Endothelial cell of umbilical vein (primary cell): ENCODE measurements at regions not wholly inside any gene's neighbourhood (a gene's known extent, or its start where the extent isn't known, plus 50 kb on each side); places are given as distances from the start of the nearest gene placed in this dataset.

Source experiments
- BruUV-seq: library from RNA; stranded (reverse); fragments of 400-500 nt; replicated peaks from 2 replicates; lab custom pipeline; 2021; lab: Mats Ljungman, UMichigan
- CTCF ChIA-PET: fragments of 300-600, 350-600 bp; sonication (Branson Sonifier 250); formaldehyde crosslinking; loops from one replicate; lab custom pipeline; 2021; ENCODE audit warnings: antibody characterized with exemption, inconsistent platforms; lab: Charles Lee
- POLR2A ChIA-PET: fragments of 300-600, 350-600 bp; sonication (Branson Sonifier 250); formaldehyde crosslinking; loops from one replicate; lab custom pipeline; 2021; ENCODE audit warnings: antibody characterized with exemption, inconsistent platforms; lab: Charles Lee
- DNase-seq: peaks from one replicate; pipeline ENCODE4 v3.0.0-alpha.2; 2011; ENCODE audit warnings: low read depth, low spot score
- FAIRE-seq: peaks from 2 replicates; lab custom pipeline; 2011; peaks lifted over from hg19 to GRCh38; lab: Jason Lieb, UNC
- H2AFZ ChIP-seq: 2 replicates; pipeline ENCODE4 v1.6.0; 2012; ENCODE audit warnings: low read depth, low read length, control low read depth, inconsistent platforms
- H3K27ac ChIP-seq: 2 replicates; pipeline ENCODE4 v1.5.1; 2011; ENCODE audit warnings: low read depth, mild to moderate bottlenecking, control low read depth, low read length, moderate library complexity; ENCODE audit not compliant: insufficient read depth
- H3K27me3 ChIP-seq, 2 experiments: 2 replicates each; pipeline versions ENCODE4 v1.6.0 to v1.6.1; 2011; ENCODE audit warnings: low read length in 2 of 2, mixed read lengths in 1 of 2; ENCODE audit not compliant: control insufficient read depth in 2 of 2, insufficient read depth in 2 of 2
- H3K36me3 ChIP-seq, 2 experiments: 2 replicates in 1 of 2; 3 replicates in 1 of 2; pipeline ENCODE4 v1.5.1; 2011; ENCODE audit warnings: low read length in 2 of 2, mild to moderate bottlenecking in 1 of 2, moderate library complexity in 1 of 2; ENCODE audit not compliant: control insufficient read depth in 2 of 2, insufficient read depth in 2 of 2; ENCODE audit errors: extremely low read depth in 1 of 2
- H3K4me1 ChIP-seq: 3 replicates; pipeline ENCODE4 v1.5.1; 2011; ENCODE audit warnings: mild to moderate bottlenecking, low read length; ENCODE audit not compliant: control insufficient read depth, insufficient read depth; ENCODE audit errors: extremely low read depth
- H3K4me2 ChIP-seq: 2 replicates; pipeline ENCODE4 v1.6.1; 2011; ENCODE audit warnings: low read length, control low read depth, mixed read lengths; ENCODE audit not compliant: insufficient read depth
- H3K4me3 ChIP-seq, 3 experiments: fragments of 200-600 bp in 1 of 3; sonication (generic), shearing (Covaris generic) in 1 of 3; replicated peaks in 1 of 3; 2 replicates each; pipeline ENCODE4 v1.5.1; 2011 to 2016; ENCODE audit warnings: control low read depth in 3 of 3, low read length in 3 of 3, mild to moderate bottlenecking in 2 of 3, inconsistent platforms in 1 of 3, low read depth in 1 of 3, moderate library complexity in 1 of 3; ENCODE audit not compliant: insufficient read depth in 1 of 3
- H3K79me2 ChIP-seq: 2 replicates; pipeline ENCODE4 v1.6.0; 2012; ENCODE audit warnings: low read length, inconsistent platforms; ENCODE audit not compliant: control insufficient read depth, insufficient read depth
- H3K9ac ChIP-seq: replicated peaks from 2 replicates; pipeline ENCODE3; 2011; ENCODE audit warnings: low read length, control low read depth; ENCODE audit not compliant: insufficient read depth; ENCODE audit errors: extremely low read depth
- H3K9me1 ChIP-seq: replicated peaks from 3 replicates; pipeline ENCODE4 v1.6.0; 2011; ENCODE audit warnings: mild to moderate bottlenecking, low read length; ENCODE audit not compliant: control insufficient read depth, insufficient read depth; ENCODE audit errors: extremely low read depth
- H3K9me3 ChIP-seq: replicated peaks from 2 replicates; pipeline ENCODE4 v1.5.1; 2012; ENCODE audit warnings: low read length, inconsistent platforms; ENCODE audit not compliant: control insufficient read depth, insufficient read depth
- H4K20me1 ChIP-seq: replicated peaks from 2 replicates; pipeline ENCODE3; 2011; ENCODE audit warnings: mild to moderate bottlenecking, low read length; ENCODE audit not compliant: control insufficient read depth, insufficient read depth; ENCODE audit errors: extremely low read depth
- EZH2 ChIP-seq: IDR thresholded peaks from 2 replicates; pipeline ENCODE4 v1.6.1; 2012; ENCODE audit warnings: borderline replicate concordance, low read depth, mild to moderate bottlenecking, moderate library complexity, low read length, inconsistent platforms; ENCODE audit not compliant: severe bottlenecking
- FOS ChIP-seq: IDR thresholded peaks from 2 replicates; pipeline ENCODE4 v1.6.1; 2011; ENCODE audit warnings: mild to moderate bottlenecking, low read length, moderate library complexity, borderline replicate concordance; ENCODE audit not compliant: insufficient read depth
- GATA2 ChIP-seq: IDR thresholded peaks from 2 replicates; pipeline ENCODE4 v1.7.0; 2011; ENCODE audit warnings: low read depth, mild to moderate bottlenecking, moderate library complexity, mixed read lengths, low read length; ENCODE audit not compliant: insufficient read length, insufficient read depth
- JUN ChIP-seq: IDR thresholded peaks from 2 replicates; pipeline ENCODE4 v1.6.1; 2011; ENCODE audit warnings: borderline replicate concordance, low read depth; ENCODE audit not compliant: insufficient read length, insufficient read depth
- MYC ChIP-seq: IDR thresholded peaks from one replicate; pipeline ENCODE4 v1.6.1; 2011; ENCODE audit warnings: mild to moderate bottlenecking, low read depth, low read length
- POLR2A ChIP-seq: IDR thresholded peaks from 2 replicates; pipeline ENCODE4 v1.6.1; 2012; ENCODE audit warnings: low read depth, mild to moderate bottlenecking, control low read depth, low read length
- POLR2AphosphoS5 ChIP-seq: IDR thresholded peaks from 2 replicates; pipeline ENCODE4 v1.6.1; 2012; ENCODE audit warnings: low read depth, mild to moderate bottlenecking, control low read depth, low read length, moderate library complexity; ENCODE audit not compliant: insufficient read depth
- dilution Hi-C: fragments of 300-500 bp; cut with MboI; formaldehyde crosslinking; loops from one replicate; pipeline ENCODE4 v1.15.0; 2019; ENCODE audit warnings: low sequenced_read_pairs; ENCODE audit not compliant: extremely low pct_ligation_motif_present
- intact Hi-C: fragments of 100-400 bp; cut with micrococcal nuclease; formaldehyde crosslinking; loops from one replicate; pipeline ENCODE4 v1.10.0; 2022
- TF ChIP-seq, protein P1 (sequence below), 2 donors: IDR thresholded peaks; 1 replicate in 1 of 2; 2 replicates in 1 of 2; pipeline ENCODE4 v1.5.1; 2011; ENCODE audit warnings: low read length in 2 of 2, mild to moderate bottlenecking in 2 of 2, moderate library complexity in 2 of 2, control low read depth in 1 of 2, inconsistent platforms in 1 of 2, low read depth in 1 of 2; ENCODE audit not compliant: insufficient read depth in 1 of 2; ENCODE audit errors: extremely low read depth in 1 of 2
- TF ChIP-seq, protein P2 (sequence below): IDR thresholded peaks from 2 replicates; pipeline ENCODE4 v1.6.1; 2011; ENCODE audit not compliant: insufficient read depth, insufficient read length

DNA sequence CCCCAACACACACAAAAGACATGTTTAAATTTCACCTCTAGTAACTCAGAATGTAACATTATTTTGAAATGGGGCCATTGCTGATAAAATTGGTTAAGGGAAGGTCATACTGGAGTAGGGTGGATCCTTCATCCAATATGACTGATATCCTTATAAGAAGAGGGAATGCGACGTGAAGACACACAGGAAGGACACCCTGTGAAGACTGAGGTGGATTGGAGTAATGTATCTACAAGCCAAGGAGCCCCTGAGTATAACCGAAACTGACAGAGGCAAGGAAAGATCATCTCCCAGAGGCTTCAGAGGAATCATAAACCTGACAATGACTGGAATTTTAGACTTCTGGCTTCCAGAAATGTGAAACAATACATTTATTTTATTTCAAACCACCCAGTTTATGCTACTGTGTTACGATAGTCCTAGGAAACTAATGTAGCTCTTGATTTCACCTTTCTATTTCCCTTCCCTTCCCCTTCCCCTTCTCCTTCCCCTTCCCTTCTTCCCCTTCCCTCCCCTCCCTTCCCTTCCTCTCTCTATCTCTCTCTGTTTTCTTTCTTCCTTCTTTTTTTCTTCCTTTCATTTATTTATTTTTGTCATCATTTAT lies 1775.4 kb downstream of the LRRC4C start:
- FAIRE-seq (no peak), DNase-seq (no peak)
- no peaks in the 10 kb centered on the region for H4K20me1 ChIP-seq
- intact Hi-C loops (no loop called here), dilution Hi-C loops (no loop called here)
- no peaks in the 10 kb centered on the region for H3K9me1 ChIP-seq
- no peaks in the 10 kb centered on the region for H3K36me3 ChIP-seq
- CTCF ChIA-PET = no interaction called here
- H3K4me2 ChIP-seq = no peak overlapping the region
- no peaks in the 10 kb centered on the region for H3K4me1 ChIP-seq
- H3K27me3 ChIP-seq = no peaks in the 10 kb centered on the region
- no peak for TF ChIP-seq GATA2
- TF ChIP-seq, protein P1, sequence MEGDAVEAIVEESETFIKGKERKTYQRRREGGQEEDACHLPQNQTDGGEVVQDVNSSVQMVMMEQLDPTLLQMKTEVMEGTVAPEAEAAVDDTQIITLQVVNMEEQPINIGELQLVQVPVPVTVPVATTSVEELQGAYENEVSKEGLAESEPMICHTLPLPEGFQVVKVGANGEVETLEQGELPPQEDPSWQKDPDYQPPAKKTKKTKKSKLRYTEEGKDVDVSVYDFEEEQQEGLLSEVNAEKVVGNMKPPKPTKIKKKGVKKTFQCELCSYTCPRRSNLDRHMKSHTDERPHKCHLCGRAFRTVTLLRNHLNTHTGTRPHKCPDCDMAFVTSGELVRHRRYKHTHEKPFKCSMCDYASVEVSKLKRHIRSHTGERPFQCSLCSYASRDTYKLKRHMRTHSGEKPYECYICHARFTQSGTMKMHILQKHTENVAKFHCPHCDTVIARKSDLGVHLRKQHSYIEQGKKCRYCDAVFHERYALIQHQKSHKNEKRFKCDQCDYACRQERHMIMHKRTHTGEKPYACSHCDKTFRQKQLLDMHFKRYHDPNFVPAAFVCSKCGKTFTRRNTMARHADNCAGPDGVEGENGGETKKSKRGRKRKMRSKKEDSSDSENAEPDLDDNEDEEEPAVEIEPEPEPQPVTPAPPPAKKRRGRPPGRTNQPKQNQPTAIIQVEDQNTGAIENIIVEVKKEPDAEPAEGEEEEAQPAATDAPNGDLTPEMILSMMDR (IDR thresholded peaks at IDR 0.05; ENCODE audit: extremely low read depth in 1 of 2, insufficient read depth in 1 of 2, low read depth in 1 of 2, low read length in 2 of 2) = no peak
- TF ChIP-seq FOS = no peak
- TF ChIP-seq POLR2AphosphoS5 = no peak
- TF ChIP-seq, protein P2, sequence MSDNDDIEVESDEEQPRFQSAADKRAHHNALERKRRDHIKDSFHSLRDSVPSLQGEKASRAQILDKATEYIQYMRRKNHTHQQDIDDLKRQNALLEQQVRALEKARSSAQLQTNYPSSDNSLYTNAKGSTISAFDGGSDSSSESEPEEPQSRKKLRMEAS = no peak
- no peak for TF ChIP-seq JUN
- no peak for TF ChIP-seq EZH2
- TF ChIP-seq MYC = no peak
- no peak for TF ChIP-seq POLR2A
- no TSS peak for BruUV-seq
- H3K79me2 ChIP-seq = no peaks in the 10 kb centered on the region
- no peak overlapping the region for H3K27ac ChIP-seq
- no peak overlapping the region for H3K4me3 ChIP-seq
- no peak overlapping the region for H2AFZ ChIP-seq
- POLR2A ChIA-PET = no interaction called here
- no peak overlapping the region for H3K9ac ChIP-seq
- H3K9me3 ChIP-seq = peaks cover 6% of the 10 kb centered on the region
